ENCODE measurements at regions not wholly inside any gene's neighbourhood (a gene's known extent, or its start where the extent isn't known, plus 50 kb on each side); places are given as distances from the start of the nearest gene placed in this dataset.

GRCh38 chr1:172733815-172734214 lies 74.9 kb downstream of the FASLG start:
- TF ChIP-seq POLR2A (IDR thresholded peaks at IDR 0.05) = no peak
- TF ChIP-seq, protein P1, sequence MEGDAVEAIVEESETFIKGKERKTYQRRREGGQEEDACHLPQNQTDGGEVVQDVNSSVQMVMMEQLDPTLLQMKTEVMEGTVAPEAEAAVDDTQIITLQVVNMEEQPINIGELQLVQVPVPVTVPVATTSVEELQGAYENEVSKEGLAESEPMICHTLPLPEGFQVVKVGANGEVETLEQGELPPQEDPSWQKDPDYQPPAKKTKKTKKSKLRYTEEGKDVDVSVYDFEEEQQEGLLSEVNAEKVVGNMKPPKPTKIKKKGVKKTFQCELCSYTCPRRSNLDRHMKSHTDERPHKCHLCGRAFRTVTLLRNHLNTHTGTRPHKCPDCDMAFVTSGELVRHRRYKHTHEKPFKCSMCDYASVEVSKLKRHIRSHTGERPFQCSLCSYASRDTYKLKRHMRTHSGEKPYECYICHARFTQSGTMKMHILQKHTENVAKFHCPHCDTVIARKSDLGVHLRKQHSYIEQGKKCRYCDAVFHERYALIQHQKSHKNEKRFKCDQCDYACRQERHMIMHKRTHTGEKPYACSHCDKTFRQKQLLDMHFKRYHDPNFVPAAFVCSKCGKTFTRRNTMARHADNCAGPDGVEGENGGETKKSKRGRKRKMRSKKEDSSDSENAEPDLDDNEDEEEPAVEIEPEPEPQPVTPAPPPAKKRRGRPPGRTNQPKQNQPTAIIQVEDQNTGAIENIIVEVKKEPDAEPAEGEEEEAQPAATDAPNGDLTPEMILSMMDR (IDR thresholded peaks at IDR 0.05) = no peak

Measured in adrenal gland (tissue), 5 donors.